ENCODE measurements at regions not wholly inside any gene's neighbourhood (a gene's known extent, or its start where the extent isn't known, plus 50 kb on each side); places are given as distances from the start of the nearest gene placed in this dataset.

DNA sequence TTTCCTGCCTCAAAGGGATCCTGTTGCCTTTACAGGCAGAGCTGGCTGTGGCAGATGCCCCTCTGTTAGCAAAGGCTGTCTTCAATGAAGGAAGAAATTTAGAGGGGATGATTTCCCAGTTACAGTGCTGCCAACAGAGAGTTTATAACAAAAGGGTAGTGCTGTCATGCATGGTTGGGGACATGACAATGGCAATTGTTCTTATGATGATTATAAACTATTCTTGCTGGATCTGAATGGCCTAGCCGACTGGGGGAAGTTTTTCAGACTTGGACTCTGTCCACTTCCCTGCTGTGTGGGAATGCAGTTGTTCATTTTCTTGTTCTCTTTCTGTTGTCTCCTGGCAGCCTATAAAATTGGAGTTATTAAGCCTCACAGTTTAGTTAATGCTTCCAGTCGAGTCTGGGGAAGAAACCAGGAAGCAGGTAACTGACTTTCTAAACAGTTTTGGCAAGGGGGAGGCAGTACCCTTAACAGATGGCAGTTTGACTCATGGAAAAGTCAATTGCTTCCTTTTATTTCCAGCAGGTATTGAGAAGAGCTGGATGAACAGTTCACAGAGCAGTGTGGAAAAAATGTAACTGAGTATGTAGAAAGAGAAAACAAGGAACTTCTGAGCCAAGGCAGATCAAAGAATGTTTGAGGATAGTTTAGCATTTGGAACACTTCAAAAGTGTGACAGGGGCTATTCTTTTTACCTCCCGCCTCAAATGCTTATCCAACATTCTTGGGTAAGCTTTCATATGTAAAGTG lies 582.6 kb downstream of the RAPGEF2 start:
- TF ChIP-seq, protein P1, sequence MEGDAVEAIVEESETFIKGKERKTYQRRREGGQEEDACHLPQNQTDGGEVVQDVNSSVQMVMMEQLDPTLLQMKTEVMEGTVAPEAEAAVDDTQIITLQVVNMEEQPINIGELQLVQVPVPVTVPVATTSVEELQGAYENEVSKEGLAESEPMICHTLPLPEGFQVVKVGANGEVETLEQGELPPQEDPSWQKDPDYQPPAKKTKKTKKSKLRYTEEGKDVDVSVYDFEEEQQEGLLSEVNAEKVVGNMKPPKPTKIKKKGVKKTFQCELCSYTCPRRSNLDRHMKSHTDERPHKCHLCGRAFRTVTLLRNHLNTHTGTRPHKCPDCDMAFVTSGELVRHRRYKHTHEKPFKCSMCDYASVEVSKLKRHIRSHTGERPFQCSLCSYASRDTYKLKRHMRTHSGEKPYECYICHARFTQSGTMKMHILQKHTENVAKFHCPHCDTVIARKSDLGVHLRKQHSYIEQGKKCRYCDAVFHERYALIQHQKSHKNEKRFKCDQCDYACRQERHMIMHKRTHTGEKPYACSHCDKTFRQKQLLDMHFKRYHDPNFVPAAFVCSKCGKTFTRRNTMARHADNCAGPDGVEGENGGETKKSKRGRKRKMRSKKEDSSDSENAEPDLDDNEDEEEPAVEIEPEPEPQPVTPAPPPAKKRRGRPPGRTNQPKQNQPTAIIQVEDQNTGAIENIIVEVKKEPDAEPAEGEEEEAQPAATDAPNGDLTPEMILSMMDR (IDR thresholded peaks at IDR 0.05; ENCODE audit: control insufficient read depth, extremely low read depth, insufficient read depth) = no peak

DNA sequence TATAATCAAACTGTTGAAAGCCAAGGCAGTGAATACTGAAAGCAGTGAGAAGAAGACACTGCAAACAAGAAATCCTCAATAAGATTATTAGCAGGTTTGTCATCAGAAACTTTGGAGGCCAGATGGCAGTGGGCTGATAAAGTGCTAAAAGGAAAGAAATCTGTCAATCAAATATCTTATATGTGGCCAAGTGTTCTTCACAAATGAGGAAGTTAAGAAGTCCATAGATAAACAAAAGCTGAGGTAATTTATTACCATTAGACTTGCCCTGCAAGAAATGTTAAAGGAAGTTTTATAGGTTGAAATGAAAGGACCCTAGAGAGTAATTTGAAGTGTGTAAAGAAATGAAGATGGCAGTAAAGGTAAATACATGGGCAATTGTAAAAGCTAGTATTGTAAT lies 586.6 kb downstream of the RAPGEF2 start:
- TF ChIP-seq, protein P1 (IDR thresholded peaks at IDR 0.05; ENCODE audit: control insufficient read depth, extremely low read depth, insufficient read depth) = no peak
- DNase-seq (ENCODE audit: low read depth) = peak; percentile 63
- H3K4me3 ChIP-seq (ENCODE audit: low read depth, low read length) = no peak overlapping the region

More for the DNA sequence above, 582.6 kb downstream of the RAPGEF2 start:
- H3K4me3 ChIP-seq (ENCODE audit: low read depth, low read length) = no peak overlapping the region
- DNase-seq (ENCODE audit: low read depth) = peak; percentile 75

DNA sequence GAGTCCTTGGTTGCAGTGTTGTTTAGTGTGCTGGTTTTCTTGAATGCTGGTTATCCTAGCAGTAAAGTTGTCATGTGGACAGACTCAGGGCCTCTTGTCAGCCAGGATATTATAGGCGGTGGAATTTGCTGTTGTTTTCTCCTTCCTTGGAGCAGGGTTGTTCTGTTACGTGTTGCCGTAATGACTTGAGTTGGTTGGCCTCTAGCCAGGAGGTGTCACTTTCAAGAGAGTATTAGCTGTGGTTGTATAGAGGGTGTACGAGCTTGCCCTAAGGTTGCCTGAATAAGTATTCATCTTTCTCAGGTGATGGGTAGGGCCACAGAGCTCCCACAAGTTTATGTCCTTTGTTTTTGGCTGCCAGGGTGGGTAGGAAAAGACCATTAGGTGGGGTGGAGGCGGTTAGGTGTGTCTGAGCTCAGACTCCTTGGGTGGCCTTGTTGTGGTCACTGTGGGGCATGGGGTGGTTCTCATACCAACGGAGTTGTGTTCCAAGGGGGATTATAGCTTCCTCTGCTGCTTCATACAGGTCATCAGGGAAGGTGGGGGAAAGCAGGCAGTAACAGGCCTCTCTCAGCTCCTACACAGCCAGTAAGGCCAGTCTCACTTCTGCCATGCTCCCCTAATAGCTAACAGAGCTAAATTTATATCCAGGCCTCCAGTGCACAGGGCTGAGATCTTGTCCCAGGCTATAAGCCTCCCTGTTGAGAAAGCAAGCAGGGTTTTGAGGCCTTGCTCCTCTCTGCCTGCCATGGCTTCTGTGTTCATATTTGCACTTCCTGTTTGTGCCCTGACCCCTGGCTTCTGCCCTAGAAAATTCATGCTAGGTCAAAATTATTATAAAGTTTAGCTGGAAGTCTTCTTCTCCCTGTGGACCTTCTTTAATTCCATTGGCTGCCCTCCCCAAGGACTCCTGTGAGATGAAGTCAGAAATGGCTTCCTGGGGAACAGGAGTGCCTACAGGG lies 594.7 kb downstream of the RAPGEF2 start:
- no peak overlapping the region for H3K4me3 ChIP-seq (ENCODE audit: low read depth, low read length)
- TF ChIP-seq, protein P1 (IDR thresholded peaks at IDR 0.05; ENCODE audit: control insufficient read depth, extremely low read depth, insufficient read depth) = no peak
- DNase-seq (ENCODE audit: low read depth) = no peak

DNA sequence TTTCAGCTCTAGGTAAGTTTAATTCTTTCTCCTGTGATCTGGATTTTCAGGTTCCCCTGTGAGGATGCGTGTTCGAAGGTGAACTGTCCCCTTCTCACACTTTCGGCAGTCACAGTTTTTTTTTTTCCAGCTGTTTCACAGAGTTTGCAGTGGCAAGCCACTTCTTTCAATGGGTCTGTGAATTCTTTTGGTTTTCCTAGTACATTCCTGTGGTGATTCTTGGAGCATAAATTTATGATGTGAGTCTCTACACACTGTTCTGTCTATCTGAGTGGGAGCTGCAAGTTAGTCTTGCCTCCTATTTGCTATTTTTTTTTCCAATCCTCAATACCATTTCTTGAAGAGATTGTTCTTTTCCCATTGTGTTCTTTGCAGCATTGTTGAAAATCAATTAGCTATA lies 595.5 kb downstream of the RAPGEF2 start:
- H3K4me3 ChIP-seq (ENCODE audit: low read depth, low read length) = no peak overlapping the region

DNA sequence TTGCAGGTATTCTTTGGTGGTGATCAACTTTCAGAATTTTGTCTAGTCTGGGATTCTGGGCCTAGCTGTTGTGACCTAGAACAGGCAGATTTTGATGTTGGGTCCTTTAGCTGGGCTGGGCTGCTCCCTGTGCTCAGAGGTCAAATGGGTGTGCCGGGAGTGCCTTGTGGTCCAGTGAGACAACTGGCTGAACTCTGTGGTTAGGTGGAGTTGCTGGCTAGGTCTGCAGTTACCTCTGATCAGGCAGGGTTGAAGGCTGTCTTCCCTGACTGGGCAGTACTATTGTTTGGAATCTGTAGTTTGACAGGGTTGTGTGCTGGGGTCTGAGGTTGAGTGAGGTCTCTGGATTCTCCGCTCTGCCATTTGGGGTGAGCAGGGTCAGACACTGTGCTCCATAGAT lies 599.3 kb downstream of the RAPGEF2 start:
- H3K4me3 ChIP-seq (ENCODE audit: low read depth, low read length) = no peak overlapping the region
- no peak for DNase-seq (ENCODE audit: low read depth)
- TF ChIP-seq, protein P1 (IDR thresholded peaks at IDR 0.05; ENCODE audit: control insufficient read depth, extremely low read depth, insufficient read depth) = no peak

More for the DNA sequence above, 595.5 kb downstream of the RAPGEF2 start:
- TF ChIP-seq, protein P1 (IDR thresholded peaks at IDR 0.05; ENCODE audit: control insufficient read depth, extremely low read depth, insufficient read depth) = no peak
- DNase-seq (ENCODE audit: low read depth) = no peak

DNA sequence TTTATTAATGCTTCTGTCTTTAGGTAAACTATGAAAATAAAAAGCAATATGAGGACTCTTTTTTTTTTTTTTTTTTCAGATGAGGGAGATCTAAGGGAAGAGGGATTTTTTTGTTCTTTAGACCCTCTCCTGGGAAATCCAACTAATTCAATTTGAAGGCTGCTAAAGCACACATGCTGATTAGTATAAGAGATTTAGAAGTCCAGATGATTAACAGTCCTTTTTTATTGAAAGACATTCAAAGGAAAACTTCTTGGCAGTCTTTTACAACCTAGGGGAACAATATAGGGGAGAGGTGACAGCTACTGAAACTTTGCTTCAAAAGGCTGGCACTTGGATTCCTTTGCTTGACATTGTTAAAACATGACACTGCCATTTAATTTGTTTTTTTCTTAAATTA lies 602.5 kb downstream of the RAPGEF2 start:
- DNase-seq (ENCODE audit: low read depth) = no peak
- TF ChIP-seq, protein P1 (IDR thresholded peaks at IDR 0.05; ENCODE audit: control insufficient read depth, extremely low read depth, insufficient read depth) = no peak
- H3K4me3 ChIP-seq (ENCODE audit: low read depth, low read length) = no peak overlapping the region
